Nephron (organoid): ENCODE measurements at regions not wholly inside any gene's neighbourhood (a gene's known extent, or its start where the extent isn't known, plus 50 kb on each side); places are given as distances from the start of the nearest gene placed in this dataset.

Source experiments
- H3K27ac Mint-ChIP-seq, 3 experiments: 2 replicates each; pipeline ENCODE4 v1.8.0; 2020; ENCODE audit warnings: mixed read lengths in 3 of 3, mild to moderate bottlenecking in 2 of 3, moderate library complexity in 1 of 3
- H3K27me3 Mint-ChIP-seq: 2 replicates; pipeline ENCODE4 v1.8.0; 2021; ENCODE audit warnings: low read depth, mild to moderate bottlenecking, moderate library complexity, mixed read lengths
- H3K36me3 Mint-ChIP-seq: 2 replicates; pipeline ENCODE4 v1.8.0; 2020; ENCODE audit warnings: low read depth, mixed read lengths
- H3K4me1 Mint-ChIP-seq: 2 replicates; pipeline ENCODE4 v1.8.0; 2020; ENCODE audit warnings: mixed read lengths
- H3K4me3 Mint-ChIP-seq, 3 experiments: 2 replicates each; pipeline ENCODE4 v1.8.0; 2020; ENCODE audit warnings: mild to moderate bottlenecking in 3 of 3, mixed read lengths in 3 of 3, moderate library complexity in 2 of 3
- H3K9me3 Mint-ChIP-seq: 2 replicates; pipeline ENCODE4 v1.8.0; 2020; ENCODE audit warnings: mixed read lengths
- CTCF ChIP-seq, 3 experiments: fragments of 200-600 bp; sonication (generic); IDR thresholded peaks; one replicate each; pipeline ENCODE4 v1.5.0; 2021; ENCODE audit warnings: antibody characterized with exemption in 3 of 3; ENCODE audit not compliant: unreplicated experiment in 3 of 3

- Mint-ChIP-seq H3K9me3 (no peaks in the 10 kb centered on the region), H3K36me3 (no peaks in the 10 kb centered on the region), H3K4me1 (no peaks in the 10 kb centered on the region), H3K4me3 (no peak overlapping the region), H3K27ac (no peak overlapping the region), H3K27me3 (peaks cover 3% of the 10 kb centered on the region)
- no peak for TF ChIP-seq CTCF (IDR thresholded peaks at IDR 0.05; ENCODE audit: unreplicated experiment in 3 of 3)
Measured at GRCh38 chr13:61833228-61833627, 417.6 kb upstream of the PCDH20 start.

- H3K4me3 Mint-ChIP-seq = no peak overlapping the region
- H3K27ac Mint-ChIP-seq = no peak overlapping the region
- no peaks in the 10 kb centered on the region for H3K36me3 Mint-ChIP-seq
- H3K27me3 Mint-ChIP-seq = peaks cover 3% of the 10 kb centered on the region
- no peaks in the 10 kb centered on the region for H3K9me3 Mint-ChIP-seq
- no peaks in the 10 kb centered on the region for H3K4me1 Mint-ChIP-seq
- TF ChIP-seq CTCF (IDR thresholded peaks at IDR 0.05; ENCODE audit: unreplicated experiment in 3 of 3) = no peak
Measured at GRCh38 chr13:61831026-61831425, 415.4 kb upstream of the PCDH20 start.

GRCh38 chr13:61830475-61830874, 414.8 kb upstream of the PCDH20 start:
- H3K27ac Mint-ChIP-seq = no peak overlapping the region
- no peaks in the 10 kb centered on the region for H3K9me3 Mint-ChIP-seq
- no peak overlapping the region for H3K4me3 Mint-ChIP-seq
- no peak for TF ChIP-seq CTCF (IDR thresholded peaks at IDR 0.05; ENCODE audit: unreplicated experiment in 3 of 3)
- H3K36me3 Mint-ChIP-seq = no peaks in the 10 kb centered on the region
- H3K4me1 Mint-ChIP-seq = no peaks in the 10 kb centered on the region
- H3K27me3 Mint-ChIP-seq = peaks cover 3% of the 10 kb centered on the region

- Mint-ChIP-seq H3K36me3 (no peaks in the 10 kb centered on the region), H3K4me3 (no peak overlapping the region), H3K27ac (no peak overlapping the region), H3K4me1 (no peaks in the 10 kb centered on the region), H3K9me3 (no peaks in the 10 kb centered on the region), H3K27me3 (no peaks in the 10 kb centered on the region)
- no peak for TF ChIP-seq CTCF (IDR thresholded peaks at IDR 0.05; ENCODE audit: unreplicated experiment in 3 of 3)
Measured at GRCh38 chr13:61824168-61824567, 408.5 kb upstream of the PCDH20 start.

- H3K9me3 Mint-ChIP-seq = peaks cover 3% of the 10 kb centered on the region
- no peaks in the 10 kb centered on the region for H3K27me3 Mint-ChIP-seq
- H3K4me1 Mint-ChIP-seq = no peaks in the 10 kb centered on the region
- H3K4me3 Mint-ChIP-seq = no peak overlapping the region
- H3K36me3 Mint-ChIP-seq = no peaks in the 10 kb centered on the region
- H3K27ac Mint-ChIP-seq = no peak overlapping the region
- no peak for TF ChIP-seq CTCF (IDR thresholded peaks at IDR 0.05; ENCODE audit: unreplicated experiment in 3 of 3)
Measured at GRCh38 chr13:61812286-61812685, 396.6 kb upstream of the PCDH20 start.

- H3K9me3 Mint-ChIP-seq = peaks cover 6% of the 10 kb centered on the region
- H3K4me3 Mint-ChIP-seq = no peak overlapping the region
- H3K4me1 Mint-ChIP-seq = no peaks in the 10 kb centered on the region
- H3K36me3 Mint-ChIP-seq = no peaks in the 10 kb centered on the region
- TF ChIP-seq CTCF (IDR thresholded peaks at IDR 0.05; ENCODE audit: unreplicated experiment in 3 of 3) = no peak
- no peaks in the 10 kb centered on the region for H3K27me3 Mint-ChIP-seq
- H3K27ac Mint-ChIP-seq = no peak overlapping the region
Measured at GRCh38 chr13:61810065-61810464, 394.4 kb upstream of the PCDH20 start.
